HepG2 (cell line): ENCODE measurements at regions not wholly inside any gene's neighbourhood (a gene's known extent, or its start where the extent isn't known, plus 50 kb on each side); places are given as distances from the start of the nearest gene placed in this dataset.

ENCODE experiments used
- ATAC-seq: fragments of 200-7000 bp; cut with Tn5 transposase; 3 replicates; pipeline ENCODE4 v1.9.1; 2020; ENCODE audit warnings: mild to moderate bottlenecking, moderate library complexity
- BruUV-seq: library from RNA; stranded (reverse); fragments of 400-500 nt; replicated peaks from 2 replicates; lab custom pipeline; 2021; lab: Mats Ljungman, UMichigan
- CTCF ChIA-PET: fragments of 300-600 bp; formaldehyde crosslinking; extraction: SDS; loops from one replicate; lab custom pipeline; 2021; ENCODE audit warnings: low total read pairs, inconsistent platforms, low intra/inter-chr PET ratio; lab: Yijun Ruan, JAX
- POLR2A ChIA-PET: fragments of 350-600 bp; sonication (Branson Sonifier 250); formaldehyde crosslinking; loops from one replicate; lab custom pipeline; 2020; ENCODE audit warnings: antibody characterized with exemption, inconsistent platforms; lab: Yijun Ruan, JAX
- DNase-seq: peaks from one replicate; pipeline ENCODE4 v3.0.0-alpha.2; 2015; ENCODE audit warnings: low spot score
- FAIRE-seq: peaks from 3 replicates; lab custom pipeline; 2011; peaks lifted over from hg19 to GRCh38; lab: Jason Lieb, UNC
- H2AFZ ChIP-seq: one replicate; pipeline ENCODE4 v1.6.1; 2011; ENCODE audit warnings: low read length, inconsistent platforms
- H3K27ac ChIP-seq: fragments of 300-600 bp; 3 replicates; pipeline ENCODE4 v1.8.0; 2011; ENCODE audit warnings: mixed run types, mild to moderate bottlenecking, mixed read lengths, low read length, inconsistent platforms; ENCODE audit not compliant: insufficient read depth; ENCODE audit errors: extremely low read length
- H3K27me3 ChIP-seq, 2 experiments: fragments of 200-600 bp in 1 of 2; 2 replicates in 1 of 2; 3 replicates in 1 of 2; pipeline versions ENCODE4 v1.6.0 to v1.8.0; 2011; ENCODE audit warnings: low read length in 2 of 2, mild to moderate bottlenecking in 2 of 2, moderate library complexity in 2 of 2, inconsistent platforms in 1 of 2; ENCODE audit not compliant: insufficient read depth in 2 of 2, control insufficient read depth in 1 of 2
- H3K36me3 ChIP-seq, 2 experiments: fragments of 200-600 bp in 1 of 2; replicated peaks in 1 of 2; 2 replicates in 1 of 2; 3 replicates in 1 of 2; pipeline versions ENCODE4 v1.5.1 to v1.8.0; 2011; ENCODE audit warnings: low read length in 2 of 2, inconsistent platforms in 1 of 2; ENCODE audit not compliant: insufficient read depth in 2 of 2, control insufficient read depth in 1 of 2
- H3K4me1 ChIP-seq: 2 replicates; pipeline ENCODE4 v1.5.1; 2012; ENCODE audit warnings: low read length, inconsistent platforms; ENCODE audit not compliant: insufficient read depth
- H3K4me2 ChIP-seq: 2 replicates; pipeline ENCODE4 v1.6.0; 2011; ENCODE audit warnings: low read depth, low read length, inconsistent platforms
- H3K4me3 ChIP-seq, 3 experiments: fragments of 200-600 bp in 1 of 3; sonication (generic), shearing (Covaris generic) in 1 of 3; replicated peaks in 1 of 3; 2 replicates each; pipeline ENCODE4 v1.5.1; 2011 to 2016; ENCODE audit warnings: low read length in 3 of 3, inconsistent platforms in 2 of 3, low read depth in 2 of 3, mild to moderate bottlenecking in 2 of 3, control low read depth in 1 of 3, mixed read lengths in 1 of 3; ENCODE audit not compliant: insufficient read depth in 1 of 3
- H3K79me2 ChIP-seq: one replicate; pipeline ENCODE4 v1.6.1; 2011; ENCODE audit warnings: low read length, inconsistent platforms; ENCODE audit not compliant: insufficient read depth
- H3K9ac ChIP-seq: 2 replicates; pipeline ENCODE4 v1.6.0; 2011; ENCODE audit warnings: mild to moderate bottlenecking, low read depth, low read length, inconsistent platforms; ENCODE audit not compliant: insufficient read depth
- H3K9me3 ChIP-seq: 2 replicates; pipeline ENCODE4 v1.5.1; 2012; ENCODE audit warnings: mild to moderate bottlenecking, low read length
- H4K20me1 ChIP-seq: 2 replicates; pipeline ENCODE4 v1.6.0; 2011; ENCODE audit warnings: inconsistent platforms, mild to moderate bottlenecking, low read length, moderate library complexity; ENCODE audit not compliant: insufficient read depth
- RNF219 ChIP-seq: sonication (generic); formaldehyde crosslinking; IDR thresholded peaks from 2 replicates; pipeline ENCODE4 v1.5.0; 2020; ENCODE audit warnings: mild to moderate bottlenecking, missing genetic modification reagents
- ZFX ChIP-seq: sonication (generic); formaldehyde crosslinking; IDR thresholded peaks from 2 replicates; pipeline ENCODE4 v1.4.0; 2020; ENCODE audit warnings: mild to moderate bottlenecking, low read depth, missing genetic modification reagents, moderate library complexity
- ZNF407 ChIP-seq: sonication (generic); formaldehyde crosslinking; IDR thresholded peaks from one replicate; pipeline ENCODE4 v1.5.1; 2020; ENCODE audit warnings: mild to moderate bottlenecking, missing genetic modification reagents; ENCODE audit errors: not compliant biosample characterization
- ZNF451 ChIP-seq: sonication (generic); formaldehyde crosslinking; IDR thresholded peaks from 2 replicates; pipeline ENCODE4 v1.5.0; 2020; ENCODE audit warnings: mild to moderate bottlenecking, missing genetic modification reagents
- WGBS: methylation state at CpG from one replicate; pipeline ENCODE4 v1.1.6; 2017; ENCODE audit warnings: low lambda C conversion rate; 5-methylcytosine and 5-hydroxymethylcytosine counted together
- in situ Hi-C: cut with HindIII; loops from 2 replicates; pipeline ENCODE4 v1.10.0; 2017; ENCODE audit warnings: low pct_unique_long_range_greater_than_20kb; ENCODE audit not compliant: extremely low pct_ligation_motif_present
- intact Hi-C: fragments of 100-400 bp; cut with micrococcal nuclease; formaldehyde crosslinking; loops from one replicate; pipeline ENCODE4 v1.10.0; 2022; ENCODE audit not compliant: unreplicated experiment

- no peak for ATAC-seq
- POLR2A ChIA-PET, result no interaction called here
- Histone ChIP-seq H3K9ac (no peak overlapping the region), H4K20me1 (no peaks in the 10 kb centered on the region), H3K27me3 (no peaks in the 10 kb centered on the region), H3K36me3 (no peaks in the 10 kb centered on the region), H3K4me3 (no peak overlapping the region)
- intact Hi-C loops, result no loop called here
- DNase-seq, result no peak
- 96% methylated on average over 1 of the region's 1 CpG for WGBS
- TF ChIP-seq ZFX (CRISPR knock-in tag), result no peak
- no peak for TF ChIP-seq RNF219 (CRISPR knock-in tag)
- no peak for TF ChIP-seq ZNF407 (CRISPR knock-in tag)
- no peak for TF ChIP-seq ZNF451 (CRISPR knock-in tag)
- TF ChIP-seq, all 625 proteins: peak for 0
- in situ Hi-C loops, result no loop called here
- no peak overlapping the region for H3K27ac ChIP-seq
- FAIRE-seq, result no peak
- BruUV-seq, result no TSS peak
- no peak overlapping the region for H3K4me2 ChIP-seq
- H3K79me2 ChIP-seq, result no peaks in the 10 kb centered on the region
- CTCF ChIA-PET, result no interaction called here
- H3K4me1 ChIP-seq, result peaks cover 1% of the 10 kb centered on the region; the same call in 1 of the 2 replicates
- H2AFZ ChIP-seq, result no peak overlapping the region
- H3K9me3 ChIP-seq, result no peaks in the 10 kb centered on the region
Measured at GRCh38 chr4:123072060-123072459, 149.7 kb upstream of the NUDT6 start.
